ENCODE measurements at regions not wholly inside any gene's neighbourhood (a gene's known extent, or its start where the extent isn't known, plus 50 kb on each side); places are given as distances from the start of the nearest gene placed in this dataset.
"Not testable (repeated sequence)": the region's sequence is repeated elsewhere in the genome, so short reads cannot be mapped to it uniquely, and the experiment has no call there.

- DNase-seq (ENCODE audit: extremely low read depth, low read depth): no peak
Measured at GRCh38 chr21:20270365-20271055, 727.7 kb upstream of the NCAM2 start.

GRCh38 chr21:20272791-20273362, 725.3 kb upstream of the NCAM2 start:
- no peak for DNase-seq (ENCODE audit: extremely low read depth, low read depth)
- TF ChIP-seq CTCF (IDR thresholded peaks at IDR 0.05; ENCODE audit: low read depth, low read length): no peak

More at GRCh38 chr21:20270365-20271055, 727.7 kb upstream of the NCAM2 start:
- TF ChIP-seq CTCF (IDR thresholded peaks at IDR 0.05; ENCODE audit: low read depth, low read length): no peak

- no peak for TF ChIP-seq CTCF (IDR thresholded peaks at IDR 0.05; ENCODE audit: low read depth, low read length)
- DNase-seq (ENCODE audit: extremely low read depth, low read depth): no peak
Measured at GRCh38 chr21:20276377-20276776, 721.8 kb upstream of the NCAM2 start.

GRCh38 chr21:20276954-20277353, 721.3 kb upstream of the NCAM2 start:
- DNase-seq (ENCODE audit: extremely low read depth, low read depth): no peak
- TF ChIP-seq CTCF (IDR thresholded peaks at IDR 0.05; ENCODE audit: low read depth, low read length): no peak

- no peak for DNase-seq (ENCODE audit: extremely low read depth, low read depth)
- no peak for TF ChIP-seq CTCF (IDR thresholded peaks at IDR 0.05; ENCODE audit: low read depth, low read length)
Measured at GRCh38 chr21:20283836-20284235, 714.4 kb upstream of the NCAM2 start.

- no peak for DNase-seq (ENCODE audit: extremely low read depth, low read depth)
- no peak for TF ChIP-seq CTCF (IDR thresholded peaks at IDR 0.05; ENCODE audit: low read depth, low read length)
Measured at GRCh38 chr21:20292280-20292679, 705.9 kb upstream of the NCAM2 start.

- not testable (repeated sequence) for DNase-seq (ENCODE audit: extremely low read depth, low read depth)
Measured at GRCh38 chr21:20292854-20293253, 705.4 kb upstream of the NCAM2 start.

GRCh38 chr21:20301395-20301794, 696.8 kb upstream of the NCAM2 start:
- no peak for TF ChIP-seq CTCF (IDR thresholded peaks at IDR 0.05; ENCODE audit: low read depth, low read length)
- DNase-seq (ENCODE audit: extremely low read depth, low read depth): no peak
